ENCODE measurements at regions not wholly inside any gene's neighbourhood (a gene's known extent, or its start where the extent isn't known, plus 50 kb on each side); places are given as distances from the start of the nearest gene placed in this dataset.
"Not testable (repeated sequence)": the region's sequence is repeated elsewhere in the genome, so short reads cannot be mapped to it uniquely, and the experiment has no call there.

DNA sequence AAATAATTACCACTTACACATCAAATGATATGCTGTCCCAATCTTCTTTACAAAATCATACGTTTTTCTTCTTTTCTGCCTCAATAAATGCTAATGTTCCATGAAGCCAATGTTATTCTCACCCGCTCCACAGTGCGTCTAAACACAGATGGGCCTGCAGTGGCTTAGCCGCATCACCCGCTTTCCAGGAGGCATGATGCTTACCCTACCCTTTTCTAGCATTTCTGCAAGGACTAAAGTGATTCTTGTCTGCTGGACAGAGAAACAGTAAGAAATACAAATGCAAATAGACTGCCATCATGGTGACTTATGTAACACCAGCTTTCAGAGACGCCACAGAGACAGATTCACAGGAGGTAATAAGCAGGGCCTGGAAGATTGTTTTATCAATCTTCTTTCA, 104.4 kb downstream of the RNASET2 start:
- Mint-ChIP-seq H3K4me3 (no peak overlapping the region), H3K27ac (no peak overlapping the region), H3K36me3 (no peaks in the 10 kb centered on the region), H3K27me3 (no peaks in the 10 kb centered on the region), H3K9me3 (ENCODE audit: low read depth) (no peaks in the 10 kb centered on the region), H3K4me1 (ENCODE audit: low read depth) (no peaks in the 10 kb centered on the region)

DNA sequence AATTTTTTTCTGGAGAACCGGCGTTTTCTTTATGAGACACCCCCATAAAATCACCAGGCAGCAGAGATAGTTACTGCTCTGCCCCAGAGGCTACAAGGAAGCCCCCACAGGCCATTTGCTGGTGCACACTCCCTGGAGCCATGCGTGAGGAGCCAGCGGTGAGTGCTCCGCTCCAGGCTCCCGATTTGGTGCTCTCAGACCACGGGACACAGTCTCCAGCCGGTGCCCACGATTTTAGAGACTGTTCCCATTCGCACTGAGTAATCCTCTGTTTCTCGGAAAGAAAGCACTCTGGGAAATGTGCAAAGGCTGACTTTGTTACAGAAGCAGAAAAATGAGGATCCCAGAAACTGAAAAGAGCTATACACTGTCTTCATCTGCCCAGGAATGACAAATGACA, 104.9 kb downstream of the RNASET2 start:
- H3K9me3 Mint-ChIP-seq (ENCODE audit: low read depth), result no peaks in the 10 kb centered on the region
- no peak overlapping the region for H3K27ac Mint-ChIP-seq
- H3K4me1 Mint-ChIP-seq (ENCODE audit: low read depth), result peaks cover 3% of the 10 kb centered on the region
- H3K27me3 Mint-ChIP-seq, result no peaks in the 10 kb centered on the region
- no peaks in the 10 kb centered on the region for H3K36me3 Mint-ChIP-seq
- H3K4me3 Mint-ChIP-seq, result no peak overlapping the region

DNA sequence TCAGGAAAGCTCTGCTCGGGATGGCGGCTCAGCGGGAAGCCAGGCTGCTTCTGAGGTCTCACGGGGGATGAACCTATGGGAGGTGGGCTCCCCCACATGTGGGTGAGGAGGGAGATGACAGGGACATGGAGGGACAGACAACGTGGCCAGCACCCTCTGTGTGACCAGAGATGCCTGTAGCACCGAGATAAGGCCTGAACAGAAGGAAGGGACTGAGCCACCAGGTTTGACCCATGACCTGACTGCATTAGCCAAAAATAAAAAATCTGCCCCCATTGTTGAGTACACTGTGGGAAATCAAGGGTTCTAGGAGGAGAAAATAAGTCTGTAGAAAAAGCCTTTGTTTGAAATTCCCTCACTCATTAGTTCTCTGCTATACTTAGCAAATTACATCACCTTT, 105.7 kb downstream of the RNASET2 start:
- Mint-ChIP-seq H3K9me3 (ENCODE audit: low read depth) (no peaks in the 10 kb centered on the region), H3K4me3 (no peak overlapping the region), H3K4me1 (ENCODE audit: low read depth) (peaks cover 6% of the 10 kb centered on the region), H3K27me3 (no peaks in the 10 kb centered on the region), H3K36me3 (no peaks in the 10 kb centered on the region), H3K27ac (no peak overlapping the region)

DNA sequence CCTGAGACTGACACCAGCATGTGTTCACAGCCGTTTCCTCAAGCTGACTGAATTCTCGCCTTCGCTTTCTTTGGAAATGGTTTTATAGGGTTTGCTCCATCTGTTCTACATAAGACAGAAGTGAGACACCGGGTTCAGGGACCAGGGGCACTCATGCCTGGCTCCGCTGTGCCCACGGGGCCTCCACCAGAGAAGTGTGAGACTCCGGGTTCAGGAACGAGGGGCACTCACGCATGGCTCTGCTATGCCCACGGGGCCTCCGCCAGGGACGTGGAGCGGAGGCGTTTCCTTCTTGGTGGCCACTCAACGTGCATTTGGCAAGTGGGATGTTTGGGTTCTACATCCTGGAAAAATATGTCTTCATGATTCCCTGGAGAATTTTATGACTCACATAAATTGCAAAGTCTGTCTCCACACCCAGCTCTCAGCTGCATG, 106.6 kb downstream of the RNASET2 start:
- H3K4me3 Mint-ChIP-seq, result no peak overlapping the region
- H3K9me3 Mint-ChIP-seq (ENCODE audit: low read depth), result no peaks in the 10 kb centered on the region
- no peak overlapping the region for H3K27ac Mint-ChIP-seq
- peaks cover 6% of the 10 kb centered on the region for H3K4me1 Mint-ChIP-seq (ENCODE audit: low read depth)
- no peaks in the 10 kb centered on the region for H3K36me3 Mint-ChIP-seq
- H3K27me3 Mint-ChIP-seq, result no peaks in the 10 kb centered on the region

DNA sequence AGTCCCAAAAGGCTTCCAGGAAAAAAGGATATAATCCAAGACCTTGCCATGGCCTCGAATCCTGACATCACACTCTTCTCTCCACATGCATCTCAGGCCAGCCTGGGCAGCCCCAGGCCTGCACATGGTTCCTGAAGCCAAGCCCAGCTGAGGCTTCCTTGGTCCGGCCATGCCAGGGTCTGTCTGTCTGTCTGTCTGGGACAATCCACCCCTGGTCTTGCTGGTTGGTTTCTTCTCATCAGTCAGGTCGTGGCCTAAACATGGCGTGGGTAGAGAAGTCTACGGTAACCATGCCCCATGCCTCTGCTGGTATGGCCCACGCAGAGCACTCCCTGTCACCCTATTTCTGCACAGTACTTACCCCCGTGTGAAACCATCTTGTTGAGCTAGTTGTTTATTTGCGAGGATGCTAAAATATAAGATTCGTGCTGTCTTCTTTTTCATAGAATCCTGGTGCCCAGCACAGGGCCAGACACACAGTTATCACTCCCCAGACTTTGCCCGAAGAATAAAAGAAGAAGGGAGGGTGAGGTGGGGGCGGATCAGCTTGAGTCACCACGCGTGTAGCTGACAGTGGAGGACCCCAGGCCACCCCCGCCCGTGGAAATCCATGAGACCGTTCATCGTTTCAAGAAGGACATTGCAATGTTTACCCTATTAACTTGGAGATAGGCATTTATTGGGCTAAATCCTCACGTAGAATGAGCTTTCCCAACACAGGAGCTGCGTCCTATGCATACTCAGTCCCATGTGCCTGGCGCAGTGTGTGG, 107.2 kb downstream of the RNASET2 start:
- no peak overlapping the region for H3K27ac Mint-ChIP-seq
- H3K4me3 Mint-ChIP-seq, result no peak overlapping the region
- H3K27me3 Mint-ChIP-seq, result no peaks in the 10 kb centered on the region
- no peaks in the 10 kb centered on the region for H3K9me3 Mint-ChIP-seq (ENCODE audit: low read depth)
- peaks cover 6% of the 10 kb centered on the region for H3K4me1 Mint-ChIP-seq (ENCODE audit: low read depth)
- H3K36me3 Mint-ChIP-seq, result no peaks in the 10 kb centered on the region

DNA sequence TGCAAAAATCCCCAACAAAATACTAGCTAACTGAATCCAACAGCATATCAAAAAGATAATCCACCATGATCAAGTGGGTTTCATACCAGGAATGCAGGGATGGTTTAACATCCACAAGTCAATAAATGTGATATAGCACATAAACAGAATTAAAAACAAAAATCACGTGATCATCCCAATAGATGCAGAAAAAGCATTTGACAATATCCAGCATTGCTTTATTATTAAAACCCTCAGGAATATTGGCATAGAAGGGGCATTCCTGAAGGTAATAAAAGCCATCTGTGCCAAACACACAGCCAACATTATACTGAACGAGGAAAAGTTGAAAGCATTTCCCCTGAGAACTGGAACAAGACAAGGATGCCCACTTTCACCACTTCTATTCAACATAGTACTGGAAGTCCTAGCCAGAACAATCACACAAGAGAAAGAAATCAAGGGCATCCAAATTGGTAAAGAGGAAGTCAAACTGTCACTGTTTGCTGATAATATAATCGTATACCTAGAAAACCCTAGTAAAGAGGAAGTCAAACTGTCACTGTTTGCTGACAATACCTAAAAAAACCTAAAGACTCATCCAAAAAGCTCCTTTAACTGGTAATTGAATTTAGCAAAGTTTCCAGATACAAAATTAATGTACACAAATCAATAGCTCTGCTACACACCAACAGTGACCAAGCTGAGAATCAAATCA, 109.8 kb downstream of the RNASET2 start:
- H3K27me3 Mint-ChIP-seq; H3K27ac Mint-ChIP-seq; H3K36me3 Mint-ChIP-seq; H3K4me1 Mint-ChIP-seq (ENCODE audit: low read depth); H3K4me3 Mint-ChIP-seq; H3K9me3 Mint-ChIP-seq (ENCODE audit: low read depth): not testable (repeated sequence)

DNA sequence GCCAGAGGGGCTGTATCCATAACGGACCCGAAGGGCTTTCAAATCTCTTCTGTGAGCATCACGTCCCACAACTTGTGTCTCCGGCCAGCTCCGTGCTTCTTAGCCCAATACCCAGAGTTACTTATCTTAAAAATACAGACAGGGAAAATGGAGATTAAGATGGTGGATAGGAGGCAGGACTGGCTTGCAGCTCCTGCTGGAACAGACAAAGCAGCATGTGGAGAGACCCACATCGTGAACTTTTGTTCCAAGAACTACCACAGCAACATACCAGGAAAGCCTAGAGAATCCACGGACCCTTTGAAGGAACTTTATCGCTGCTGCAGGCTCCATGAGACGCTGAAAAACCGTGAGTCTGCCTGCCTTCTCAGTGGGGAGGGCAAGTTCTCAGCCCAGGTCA, 113.7 kb downstream of the RNASET2 start:
- H3K4me1 Mint-ChIP-seq (ENCODE audit: low read depth), result peaks cover 6% of the 10 kb centered on the region
- no peak overlapping the region for H3K4me3 Mint-ChIP-seq
- H3K27ac Mint-ChIP-seq, result no peak overlapping the region
- no peaks in the 10 kb centered on the region for H3K9me3 Mint-ChIP-seq (ENCODE audit: low read depth)
- H3K36me3 Mint-ChIP-seq, result no peaks in the 10 kb centered on the region
- H3K27me3 Mint-ChIP-seq, result no peaks in the 10 kb centered on the region

DNA sequence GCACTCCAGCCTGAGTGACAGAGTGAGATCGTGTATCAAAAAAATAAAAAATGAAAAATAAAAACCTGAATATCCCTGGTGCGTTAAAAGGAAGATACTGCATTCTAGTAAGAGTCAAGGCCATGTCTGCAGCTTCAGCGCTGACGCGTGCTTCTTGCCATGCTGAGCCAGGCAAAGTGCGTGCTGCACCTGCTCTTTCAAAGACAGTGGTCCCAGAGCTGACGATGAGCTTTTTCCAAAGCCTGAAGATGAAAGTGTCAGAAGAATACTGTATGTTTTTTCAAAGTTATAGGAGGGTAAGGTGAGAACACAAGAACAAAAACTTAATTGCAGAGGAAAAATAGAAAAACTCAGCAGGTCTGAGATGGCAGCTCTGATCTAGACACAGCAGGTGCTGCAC, 115.1 kb downstream of the RNASET2 start:
- no peaks in the 10 kb centered on the region for H3K9me3 Mint-ChIP-seq (ENCODE audit: low read depth)
- H3K27ac Mint-ChIP-seq, result no peak overlapping the region
- H3K27me3 Mint-ChIP-seq, result no peaks in the 10 kb centered on the region
- peaks cover under 1% of the 10 kb centered on the region for H3K4me1 Mint-ChIP-seq (ENCODE audit: low read depth)
- peaks cover 3% of the 10 kb centered on the region for H3K36me3 Mint-ChIP-seq
- H3K4me3 Mint-ChIP-seq, result no peak overlapping the region

DNA sequence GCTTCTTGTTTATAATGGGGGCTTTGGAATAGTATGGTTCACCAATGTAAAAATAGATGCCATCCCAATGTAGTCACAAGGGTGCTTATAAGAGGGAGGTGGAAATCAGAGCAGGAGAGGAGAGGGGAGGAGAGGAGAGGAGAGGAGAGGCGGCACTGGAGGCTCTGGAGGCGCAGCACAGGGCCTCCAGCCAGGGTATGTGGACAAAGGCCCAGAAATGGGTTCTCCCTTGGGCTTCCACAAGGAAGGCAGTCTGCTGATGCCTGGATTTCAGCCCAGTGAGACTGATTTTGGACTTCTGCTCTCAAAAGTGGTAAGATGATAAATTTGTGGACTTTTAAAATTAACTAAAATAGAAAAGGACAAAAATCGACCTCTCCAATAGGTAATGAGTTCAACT, 116.8 kb downstream of the RNASET2 start:
- Mint-ChIP-seq H3K27ac (no peak overlapping the region), H3K27me3 (no peaks in the 10 kb centered on the region), H3K36me3 (peaks cover 3% of the 10 kb centered on the region), H3K4me3 (no peak overlapping the region), H3K9me3 (ENCODE audit: low read depth) (no peaks in the 10 kb centered on the region), H3K4me1 (ENCODE audit: low read depth) (no peaks in the 10 kb centered on the region)

DNA sequence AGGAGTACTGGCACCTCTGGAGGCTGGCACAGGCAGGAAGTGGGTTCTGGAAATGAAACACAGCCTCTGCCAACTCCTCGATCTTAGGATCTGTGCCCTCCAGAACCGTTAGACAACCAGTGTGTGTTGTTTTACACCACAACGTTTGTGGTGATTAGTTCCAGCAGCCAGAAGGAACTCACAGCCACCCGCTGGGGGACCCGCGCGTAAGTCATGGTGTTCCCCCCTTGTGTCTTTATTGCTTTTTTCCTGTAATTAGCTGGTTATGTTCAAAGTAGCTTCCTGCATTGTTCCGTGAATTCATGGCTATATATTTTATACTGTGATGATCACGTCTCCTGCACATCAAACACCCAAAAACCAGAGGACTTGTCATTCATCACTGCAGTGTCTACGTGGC, 117.4 kb downstream of the RNASET2 start:
- Mint-ChIP-seq H3K36me3 (peaks cover 3% of the 10 kb centered on the region), H3K27me3 (no peaks in the 10 kb centered on the region), H3K4me1 (ENCODE audit: low read depth) (no peaks in the 10 kb centered on the region), H3K27ac (no peak overlapping the region), H3K4me3 (no peak overlapping the region), H3K9me3 (ENCODE audit: low read depth) (no peaks in the 10 kb centered on the region)

DNA sequence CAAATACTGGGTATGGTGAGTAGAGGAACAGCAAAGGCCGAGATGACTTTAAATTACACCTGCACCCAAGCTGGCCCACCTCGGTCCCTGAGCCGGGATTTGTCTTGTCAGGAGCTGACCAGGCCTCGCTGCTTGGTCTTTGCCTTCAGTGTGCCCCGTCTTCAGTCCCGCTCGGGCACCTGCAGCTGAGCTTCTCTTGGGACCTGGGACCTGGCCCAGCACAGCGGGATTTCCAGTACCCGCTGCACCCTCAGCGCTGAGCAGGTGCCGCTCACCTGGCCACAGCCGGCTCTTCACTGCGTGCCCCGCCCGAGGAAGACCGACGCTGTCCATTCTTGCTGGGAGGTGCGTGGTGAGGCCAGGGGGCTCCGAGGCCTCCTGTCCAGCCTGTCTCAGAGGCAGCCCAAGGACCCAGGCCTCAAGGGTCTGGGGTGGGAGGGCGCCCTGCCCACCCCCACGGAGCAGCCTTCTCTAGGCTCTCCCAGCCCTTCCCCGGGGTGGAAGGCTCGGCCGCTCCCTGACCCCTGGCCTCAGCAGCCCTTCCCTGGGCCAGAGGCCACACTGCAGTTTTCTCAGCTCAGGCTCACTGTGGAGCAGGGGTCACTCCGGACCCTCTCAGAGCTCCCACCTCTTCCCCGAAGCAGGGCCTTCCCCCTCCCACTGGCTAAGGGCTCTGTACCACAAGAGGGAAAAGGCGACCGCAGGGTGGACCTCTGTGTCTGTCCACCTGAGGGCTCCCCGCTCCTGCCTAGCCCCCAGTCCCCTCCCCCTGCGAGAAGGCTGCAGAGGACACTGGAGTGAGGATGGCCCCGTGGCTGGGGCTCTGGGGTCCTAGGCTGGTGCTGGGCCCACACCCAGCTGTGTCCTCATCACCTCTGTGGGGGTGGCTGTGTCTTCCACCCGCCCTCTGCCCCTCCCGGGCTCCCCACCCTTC, 119.3 kb downstream of the RNASET2 start:
- no peaks in the 10 kb centered on the region for H3K27me3 Mint-ChIP-seq
- no peak overlapping the region for H3K4me3 Mint-ChIP-seq
- H3K9me3 Mint-ChIP-seq (ENCODE audit: low read depth), result no peaks in the 10 kb centered on the region
- no peak overlapping the region for H3K27ac Mint-ChIP-seq
- H3K4me1 Mint-ChIP-seq (ENCODE audit: low read depth), result no peaks in the 10 kb centered on the region
- H3K36me3 Mint-ChIP-seq, result peaks cover 3% of the 10 kb centered on the region

DNA sequence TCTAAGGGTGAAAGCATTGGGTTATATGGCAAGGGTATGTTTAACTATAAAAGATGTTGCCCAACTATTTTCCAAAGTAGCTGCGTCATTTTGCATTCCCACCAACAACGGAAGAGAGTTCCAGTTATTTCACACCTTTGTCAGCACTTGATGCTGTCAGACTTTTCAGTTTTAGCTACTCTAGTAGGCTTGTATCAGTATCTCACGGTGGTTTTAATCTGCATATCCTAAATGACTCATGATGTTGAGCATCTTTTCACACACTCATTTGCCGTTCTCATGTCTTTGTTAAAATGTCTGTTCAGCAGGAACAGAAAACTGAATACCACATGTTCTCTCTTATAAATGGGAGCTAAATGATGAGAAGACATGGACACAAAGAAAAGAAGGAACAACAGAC, 122.3 kb downstream of the RNASET2 start:
- H3K4me1 Mint-ChIP-seq (ENCODE audit: low read depth), result no peaks in the 10 kb centered on the region
- H3K27me3 Mint-ChIP-seq, result no peaks in the 10 kb centered on the region
- H3K36me3 Mint-ChIP-seq, result peaks cover 3% of the 10 kb centered on the region
- no peak overlapping the region for H3K27ac Mint-ChIP-seq
- H3K9me3 Mint-ChIP-seq (ENCODE audit: low read depth), result no peaks in the 10 kb centered on the region
- no peak overlapping the region for H3K4me3 Mint-ChIP-seq

DNA sequence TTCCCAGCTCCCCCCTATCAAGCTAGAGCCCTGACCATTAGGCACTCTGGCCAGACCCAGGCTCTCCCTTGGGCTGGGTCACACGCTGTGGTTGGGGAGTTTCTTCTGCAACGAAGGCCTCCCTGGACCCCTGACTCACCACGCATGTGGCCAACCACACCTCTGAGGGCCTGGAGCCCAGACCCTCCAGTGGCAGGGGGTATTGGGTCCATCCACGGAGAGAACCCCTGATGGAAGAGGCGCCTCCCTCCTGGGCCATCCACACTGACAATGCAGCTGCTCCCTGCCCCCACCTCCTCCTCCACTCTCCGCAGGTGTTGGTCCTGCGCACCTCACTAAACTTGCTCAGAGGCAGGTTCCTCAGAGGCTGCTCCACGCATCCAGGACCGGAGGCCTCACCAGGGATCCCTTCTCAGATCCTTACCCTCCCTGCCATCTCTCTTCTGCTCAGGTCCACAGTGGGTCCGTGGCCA, 125.4 kb downstream of the RNASET2 start:
- H3K4me3 Mint-ChIP-seq, result no peak overlapping the region
- no peaks in the 10 kb centered on the region for H3K4me1 Mint-ChIP-seq (ENCODE audit: low read depth)
- no peaks in the 10 kb centered on the region for H3K36me3 Mint-ChIP-seq
- no peak overlapping the region for H3K27ac Mint-ChIP-seq
- no peaks in the 10 kb centered on the region for H3K27me3 Mint-ChIP-seq
- no peaks in the 10 kb centered on the region for H3K9me3 Mint-ChIP-seq (ENCODE audit: low read depth)

DNA sequence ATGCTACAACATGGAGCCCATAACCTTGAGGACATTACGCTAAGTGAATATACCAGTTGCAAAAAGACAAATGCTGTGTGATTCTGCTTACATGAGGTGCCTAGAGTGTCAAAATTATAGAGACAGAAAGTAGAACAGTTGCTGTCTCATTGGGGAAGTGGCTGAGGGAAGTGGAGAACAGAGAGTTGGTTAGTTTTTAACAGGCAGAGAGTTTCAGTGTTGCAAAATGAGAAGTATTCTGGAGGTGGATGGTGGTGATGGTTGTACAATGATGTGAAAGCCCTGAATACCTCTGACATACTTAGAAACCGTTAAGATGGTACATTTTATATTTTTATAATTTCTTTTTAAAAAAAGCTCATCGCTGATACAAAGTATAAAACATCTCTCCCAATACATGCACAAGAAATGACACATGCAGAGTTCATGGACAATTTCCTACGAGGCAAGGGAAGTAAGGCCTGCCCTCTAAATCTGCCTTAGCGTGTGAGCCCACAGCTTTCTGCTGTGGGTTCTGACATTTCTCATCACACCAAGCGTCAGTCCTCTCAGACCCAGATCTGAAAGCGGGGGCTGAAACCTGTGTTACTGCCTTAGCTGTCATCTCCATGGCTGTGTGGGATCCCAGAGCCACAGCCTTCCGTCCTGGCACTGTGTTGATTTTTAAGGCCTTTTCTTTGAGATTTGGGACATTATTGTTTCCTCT, 126.0 kb downstream of the RNASET2 start:
- H3K4me1 Mint-ChIP-seq (ENCODE audit: low read depth), result no peaks in the 10 kb centered on the region
- no peak overlapping the region for H3K27ac Mint-ChIP-seq
- H3K36me3 Mint-ChIP-seq, result no peaks in the 10 kb centered on the region
- no peaks in the 10 kb centered on the region for H3K9me3 Mint-ChIP-seq (ENCODE audit: low read depth)
- H3K4me3 Mint-ChIP-seq, result no peak overlapping the region
- no peaks in the 10 kb centered on the region for H3K27me3 Mint-ChIP-seq
